ENCODE measurements at regions not wholly inside any gene's neighbourhood (a gene's known extent, or its start where the extent isn't known, plus 50 kb on each side); places are given as distances from the start of the nearest gene placed in this dataset.

GRCh38 chr12:90819709-90820108 is 135.3 kb downstream of the CCER1 start:
- TF ChIP-seq, protein P1, sequence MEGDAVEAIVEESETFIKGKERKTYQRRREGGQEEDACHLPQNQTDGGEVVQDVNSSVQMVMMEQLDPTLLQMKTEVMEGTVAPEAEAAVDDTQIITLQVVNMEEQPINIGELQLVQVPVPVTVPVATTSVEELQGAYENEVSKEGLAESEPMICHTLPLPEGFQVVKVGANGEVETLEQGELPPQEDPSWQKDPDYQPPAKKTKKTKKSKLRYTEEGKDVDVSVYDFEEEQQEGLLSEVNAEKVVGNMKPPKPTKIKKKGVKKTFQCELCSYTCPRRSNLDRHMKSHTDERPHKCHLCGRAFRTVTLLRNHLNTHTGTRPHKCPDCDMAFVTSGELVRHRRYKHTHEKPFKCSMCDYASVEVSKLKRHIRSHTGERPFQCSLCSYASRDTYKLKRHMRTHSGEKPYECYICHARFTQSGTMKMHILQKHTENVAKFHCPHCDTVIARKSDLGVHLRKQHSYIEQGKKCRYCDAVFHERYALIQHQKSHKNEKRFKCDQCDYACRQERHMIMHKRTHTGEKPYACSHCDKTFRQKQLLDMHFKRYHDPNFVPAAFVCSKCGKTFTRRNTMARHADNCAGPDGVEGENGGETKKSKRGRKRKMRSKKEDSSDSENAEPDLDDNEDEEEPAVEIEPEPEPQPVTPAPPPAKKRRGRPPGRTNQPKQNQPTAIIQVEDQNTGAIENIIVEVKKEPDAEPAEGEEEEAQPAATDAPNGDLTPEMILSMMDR (IDR thresholded peaks at IDR 0.05), result no peak
- TF ChIP-seq POLR2A (IDR thresholded peaks at IDR 0.05), result no peak
